HFFc6 (cell line): ENCODE measurements at regions not wholly inside any gene's neighbourhood (a gene's known extent, or its start where the extent isn't known, plus 50 kb on each side); places are given as distances from the start of the nearest gene placed in this dataset.

Experiments used
- DNase-seq: peaks from one replicate; pipeline ENCODE4 v3.0.0-alpha.2; 2018
- H3K27ac Mint-ChIP-seq: 2 replicates; pipeline ENCODE4 v1.8.0; 2020; ENCODE audit warnings: mild to moderate bottlenecking, mixed read lengths
- H3K27me3 Mint-ChIP-seq: 2 replicates; pipeline ENCODE4 v1.8.0; 2021; ENCODE audit warnings: mild to moderate bottlenecking, moderate library complexity, mixed read lengths; ENCODE audit not compliant: insufficient read depth
- H3K36me3 Mint-ChIP-seq: 2 replicates; pipeline ENCODE4 v1.8.0; 2021; ENCODE audit warnings: low read depth, mixed read lengths
- H3K4me1 Mint-ChIP-seq: 2 replicates; pipeline ENCODE4 v1.8.0; 2020; ENCODE audit warnings: low read depth, mixed read lengths
- H3K4me3 Mint-ChIP-seq: 2 replicates; pipeline ENCODE4 v1.8.0; 2020; ENCODE audit warnings: mild to moderate bottlenecking, moderate library complexity, mixed read lengths
- H3K9me3 Mint-ChIP-seq: 2 replicates; pipeline ENCODE4 v1.8.0; 2020; ENCODE audit warnings: mild to moderate bottlenecking, mixed read lengths
- CTCF ChIP-seq: fragments of 200-600 bp; sonication (generic); IDR thresholded peaks from 2 replicates; pipeline ENCODE4 v1.5.0; 2021; ENCODE audit warnings: antibody characterized with exemption, mild to moderate bottlenecking

GRCh38 chr9:7452378-7452777 lies 347.2 kb downstream of the DMAC1 start:
- peak; percentile 3 for DNase-seq
- Mint-ChIP-seq H3K4me3 (no peak overlapping the region), H3K36me3 (no peaks in the 10 kb centered on the region), H3K4me1 (no peaks in the 10 kb centered on the region), H3K27me3 (no peaks in the 10 kb centered on the region; the same call in none of the 2 replicates), H3K27ac (no peak overlapping the region), H3K9me3 (peaks cover 26% of the 10 kb centered on the region)
- TF ChIP-seq CTCF: no peak

- Mint-ChIP-seq H3K4me1 (no peaks in the 10 kb centered on the region), H3K36me3 (no peaks in the 10 kb centered on the region)
- DNase-seq: no peak
Measured at GRCh38 chr9:7451062-7451461, 348.5 kb downstream of the DMAC1 start.

GRCh38 chr9:7443541-7443940 lies 356.0 kb downstream of the DMAC1 start:
- Mint-ChIP-seq H3K9me3 (peaks cover 17% of the 10 kb centered on the region), H3K27me3 (no peaks in the 10 kb centered on the region), H3K4me1 (no peaks in the 10 kb centered on the region), H3K27ac (no peak overlapping the region), H3K4me3 (no peak overlapping the region), H3K36me3 (no peaks in the 10 kb centered on the region)
- no peak for DNase-seq
- no peak for TF ChIP-seq CTCF

More at GRCh38 chr9:7451062-7451461, 348.5 kb downstream of the DMAC1 start:
- Mint-ChIP-seq H3K27me3 (no peaks in the 10 kb centered on the region; the same call in none of the 2 replicates), H3K27ac (no peak overlapping the region), H3K9me3 (peaks cover 26% of the 10 kb centered on the region), H3K4me3 (no peak overlapping the region)
- TF ChIP-seq CTCF: no peak

GRCh38 chr9:7439355-7439995 lies 360.1 kb downstream of the DMAC1 start:
- H3K27ac Mint-ChIP-seq: no peak overlapping the region
- H3K9me3 Mint-ChIP-seq: peaks cover 18% of the 10 kb centered on the region
- DNase-seq: no peak
- H3K4me3 Mint-ChIP-seq: no peak overlapping the region
- no peaks in the 10 kb centered on the region for H3K36me3 Mint-ChIP-seq
- H3K27me3 Mint-ChIP-seq: no peaks in the 10 kb centered on the region
- H3K4me1 Mint-ChIP-seq: no peaks in the 10 kb centered on the region
- no peak for TF ChIP-seq CTCF

- no peak for TF ChIP-seq CTCF
- no peak for DNase-seq
- no peaks in the 10 kb centered on the region for H3K27me3 Mint-ChIP-seq
Measured at GRCh38 chr9:7436754-7437153, 362.8 kb downstream of the DMAC1 start.

More at GRCh38 chr9:7436754-7437153, 362.8 kb downstream of the DMAC1 start:
- peaks cover 30% of the 10 kb centered on the region for H3K9me3 Mint-ChIP-seq
- no peak overlapping the region for H3K27ac Mint-ChIP-seq
- H3K4me3 Mint-ChIP-seq: no peak overlapping the region
- peaks cover 8% of the 10 kb centered on the region; the same call in 1 of the 2 replicates for H3K36me3 Mint-ChIP-seq
- no peaks in the 10 kb centered on the region for H3K4me1 Mint-ChIP-seq
